GM19455 (cell line): ENCODE measurements at regions not wholly inside any gene's neighbourhood (a gene's known extent, or its start where the extent isn't known, plus 50 kb on each side); places are given as distances from the start of the nearest gene placed in this dataset.

Experiments
- ATAC-seq: cut with Tn5 transposase; IDR thresholded peaks from one replicate; pipeline ENCODE4 v1.9.1; 2021; ENCODE audit not compliant: unreplicated experiment

DNA sequence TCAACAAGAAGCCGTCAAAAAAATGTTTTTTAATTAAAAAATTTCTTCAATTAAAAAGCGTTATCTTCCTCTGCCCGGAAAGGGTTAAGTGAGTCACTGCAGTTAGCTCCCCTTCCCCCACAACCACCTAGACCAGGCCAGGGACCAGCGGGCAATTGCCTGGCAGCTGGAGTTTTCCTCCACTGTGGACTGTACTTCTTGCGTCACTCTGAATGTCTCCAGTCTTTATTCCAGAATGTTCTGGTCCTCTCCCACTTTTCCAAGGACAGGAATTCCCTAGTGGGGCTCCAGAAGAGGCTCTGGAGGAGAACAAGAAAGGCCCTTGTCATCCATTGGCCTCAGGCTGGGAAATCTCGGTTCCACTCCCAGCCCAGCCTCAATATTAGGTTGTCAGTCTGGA is 114.0 kb downstream of the C9orf50 start:
- no peak for ATAC-seq

DNA sequence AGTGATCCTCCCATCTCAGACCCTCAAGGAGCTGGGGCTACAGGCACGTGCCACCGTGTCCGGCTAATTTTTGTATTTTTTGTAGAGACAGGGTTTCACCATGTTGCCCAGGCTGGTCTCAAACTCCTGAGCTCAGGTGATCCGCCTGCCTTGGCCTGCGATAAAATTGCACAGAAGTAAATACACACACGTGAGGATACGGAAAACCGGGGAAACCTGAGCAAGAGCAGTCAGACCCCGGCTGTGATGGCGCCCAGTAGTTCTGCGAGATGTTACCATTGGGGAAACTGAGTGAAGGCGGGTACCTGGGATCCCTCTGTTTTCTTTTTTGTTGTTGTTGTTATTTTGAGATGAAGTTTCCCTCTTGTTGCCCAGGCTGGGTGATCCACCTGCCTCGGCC is 114.9 kb downstream of the C9orf50 start:
- no peak for ATAC-seq

DNA sequence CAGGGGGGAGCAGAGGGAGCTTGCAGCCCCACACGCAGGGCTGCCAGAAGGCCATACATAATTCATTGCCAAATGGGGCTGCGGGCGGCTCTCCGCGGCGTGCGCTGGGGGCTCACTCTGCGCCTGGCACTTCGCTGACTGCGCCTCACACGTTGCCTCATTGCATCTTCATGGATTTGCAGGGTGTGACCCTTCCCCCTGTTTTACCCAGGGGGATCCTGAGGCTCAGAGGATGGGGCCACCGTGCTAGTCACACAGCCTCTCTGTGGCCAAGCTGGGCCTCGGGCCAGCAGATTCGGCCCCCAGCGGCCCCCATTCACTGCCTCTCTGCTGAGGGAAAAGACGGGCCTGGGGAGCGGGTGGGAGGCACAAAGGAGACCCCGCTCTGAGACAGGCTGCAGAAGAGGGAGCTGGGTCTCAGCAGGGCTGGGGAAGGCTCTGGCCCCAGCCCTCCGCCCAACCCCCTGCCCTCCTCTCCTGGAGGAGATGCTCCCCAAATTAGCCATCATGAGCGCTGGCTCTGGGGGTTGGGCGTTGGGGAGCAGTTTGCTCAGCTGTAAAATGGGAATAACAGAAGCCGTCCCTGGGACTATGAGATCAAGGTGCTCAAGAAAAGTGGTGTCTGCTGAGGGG is 115.5 kb downstream of the C9orf50 start:
- ATAC-seq, result no peak

DNA sequence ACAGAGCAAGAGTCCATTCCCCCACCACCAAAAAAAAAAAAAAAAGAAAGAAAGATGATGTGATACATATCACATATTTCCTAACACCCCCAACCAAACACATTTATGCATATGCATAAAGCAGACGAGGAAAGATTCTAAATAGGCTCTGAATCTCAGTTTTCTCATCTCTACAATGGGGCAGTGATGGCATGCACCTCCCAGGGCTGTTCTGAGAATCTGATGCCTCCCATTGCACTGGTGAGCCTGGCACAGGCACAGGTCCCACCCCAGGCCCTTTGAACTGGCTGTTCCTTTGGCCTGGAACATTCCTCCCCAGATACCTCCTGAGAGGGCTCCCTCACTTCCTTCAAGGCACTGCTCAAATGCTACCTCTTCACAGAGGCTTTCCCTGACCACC is 116.5 kb downstream of the C9orf50 start:
- no peak for ATAC-seq

DNA sequence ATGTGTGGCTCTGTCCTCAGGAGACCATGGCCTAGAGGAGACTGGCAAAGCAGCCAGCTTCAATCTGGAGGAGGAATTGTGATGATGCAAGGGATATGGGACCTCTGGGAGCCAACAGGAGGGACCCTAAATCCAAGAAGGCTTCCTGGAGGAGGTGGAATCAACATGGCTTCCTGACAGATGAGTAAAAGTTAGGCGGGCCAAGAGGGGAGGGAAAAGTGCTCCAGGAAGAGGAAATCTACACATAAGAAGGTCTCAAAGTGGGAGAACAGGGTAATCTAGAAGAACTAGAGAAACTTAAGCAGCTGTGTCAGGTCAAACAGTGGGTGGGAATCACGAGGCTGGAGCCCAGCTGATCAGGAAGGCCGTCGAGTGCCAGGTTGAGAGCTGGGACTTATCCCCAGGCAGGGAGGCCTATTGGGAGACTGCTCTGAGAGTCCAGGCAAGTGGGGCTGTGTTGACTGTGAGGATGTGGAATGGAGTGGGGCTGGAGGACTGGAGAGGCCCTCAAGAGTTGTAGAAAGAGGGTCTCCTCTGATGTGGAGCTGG is 119.1 kb downstream of the C9orf50 start:
- no peak for ATAC-seq

DNA sequence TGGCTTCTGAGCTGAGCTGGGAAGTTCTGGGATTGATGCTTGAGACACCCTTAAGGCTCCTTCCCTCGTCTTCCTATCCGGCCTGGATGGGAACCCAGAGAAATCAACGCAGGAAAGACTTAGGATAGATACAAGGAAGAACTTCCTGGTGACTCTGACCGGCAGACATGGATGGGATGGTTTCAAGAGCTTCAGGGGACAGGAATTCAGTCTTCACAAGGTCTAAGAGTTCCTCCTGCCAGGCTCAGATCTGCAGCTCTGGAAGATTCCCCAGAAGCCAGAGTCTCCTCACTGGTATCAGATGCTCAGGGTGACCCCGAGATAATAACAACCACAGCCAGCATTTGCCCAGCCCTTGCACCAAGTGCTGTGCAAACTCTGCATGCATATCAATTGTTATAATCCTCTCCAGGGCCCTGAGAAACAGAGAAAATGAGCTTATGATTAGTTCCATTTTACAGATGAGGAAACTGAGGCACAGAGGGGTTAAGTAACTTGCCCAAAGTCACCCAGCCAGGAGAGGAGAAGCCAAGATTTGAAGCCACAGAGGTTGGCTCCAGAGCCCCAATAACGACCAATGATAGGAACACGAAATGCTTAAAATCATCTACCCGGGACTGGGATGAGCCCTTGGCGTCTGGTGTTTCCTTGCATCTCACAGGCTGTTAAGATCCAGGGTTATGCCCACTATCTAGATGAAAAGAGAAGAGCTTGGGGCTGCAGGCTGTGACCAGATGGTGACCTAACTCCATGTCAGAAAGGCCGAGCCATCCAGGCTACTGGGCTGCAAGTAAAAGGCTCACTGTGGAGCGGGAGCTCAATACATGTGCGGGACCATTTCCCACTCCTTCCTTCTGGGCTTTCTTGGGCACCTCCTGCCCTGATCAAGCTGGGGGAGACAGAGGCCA is 119.8 kb downstream of the C9orf50 start:
- ATAC-seq, result no peak

DNA sequence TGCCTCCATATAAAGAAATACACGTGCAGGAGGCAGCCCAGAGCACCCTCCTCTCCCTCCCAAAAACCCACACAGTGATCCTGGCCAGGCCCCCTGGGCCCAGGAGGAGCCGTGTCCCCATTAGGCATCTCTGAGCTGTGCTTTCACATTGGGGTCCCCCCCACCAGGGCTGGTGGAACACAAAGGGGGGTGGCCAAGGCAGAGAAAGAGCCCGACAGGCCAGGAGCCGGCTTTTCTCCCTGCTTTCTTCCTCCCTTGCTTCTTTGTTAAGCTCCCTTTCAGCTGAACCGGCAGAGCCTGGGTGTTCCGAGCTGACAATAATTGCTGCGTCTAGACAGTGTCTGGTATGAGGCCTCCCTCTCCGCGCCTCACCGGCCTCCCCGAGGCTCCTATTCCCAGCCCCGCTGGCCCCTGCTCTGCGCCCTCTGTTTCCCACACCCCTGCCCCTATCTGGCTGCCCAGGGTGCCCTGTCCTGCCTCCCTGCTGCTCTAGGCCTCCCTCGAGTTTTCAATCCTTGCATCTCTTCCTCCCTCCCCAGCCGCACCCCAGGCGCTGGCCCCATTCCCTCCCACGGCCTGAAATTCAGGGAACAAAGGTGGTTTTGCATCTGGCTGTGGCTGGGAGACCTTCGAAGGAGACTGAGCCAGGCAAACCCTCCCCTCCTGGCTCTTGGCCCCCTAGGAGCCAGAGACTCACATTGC is 120.6 kb downstream of the C9orf50 start:
- no peak for ATAC-seq

DNA sequence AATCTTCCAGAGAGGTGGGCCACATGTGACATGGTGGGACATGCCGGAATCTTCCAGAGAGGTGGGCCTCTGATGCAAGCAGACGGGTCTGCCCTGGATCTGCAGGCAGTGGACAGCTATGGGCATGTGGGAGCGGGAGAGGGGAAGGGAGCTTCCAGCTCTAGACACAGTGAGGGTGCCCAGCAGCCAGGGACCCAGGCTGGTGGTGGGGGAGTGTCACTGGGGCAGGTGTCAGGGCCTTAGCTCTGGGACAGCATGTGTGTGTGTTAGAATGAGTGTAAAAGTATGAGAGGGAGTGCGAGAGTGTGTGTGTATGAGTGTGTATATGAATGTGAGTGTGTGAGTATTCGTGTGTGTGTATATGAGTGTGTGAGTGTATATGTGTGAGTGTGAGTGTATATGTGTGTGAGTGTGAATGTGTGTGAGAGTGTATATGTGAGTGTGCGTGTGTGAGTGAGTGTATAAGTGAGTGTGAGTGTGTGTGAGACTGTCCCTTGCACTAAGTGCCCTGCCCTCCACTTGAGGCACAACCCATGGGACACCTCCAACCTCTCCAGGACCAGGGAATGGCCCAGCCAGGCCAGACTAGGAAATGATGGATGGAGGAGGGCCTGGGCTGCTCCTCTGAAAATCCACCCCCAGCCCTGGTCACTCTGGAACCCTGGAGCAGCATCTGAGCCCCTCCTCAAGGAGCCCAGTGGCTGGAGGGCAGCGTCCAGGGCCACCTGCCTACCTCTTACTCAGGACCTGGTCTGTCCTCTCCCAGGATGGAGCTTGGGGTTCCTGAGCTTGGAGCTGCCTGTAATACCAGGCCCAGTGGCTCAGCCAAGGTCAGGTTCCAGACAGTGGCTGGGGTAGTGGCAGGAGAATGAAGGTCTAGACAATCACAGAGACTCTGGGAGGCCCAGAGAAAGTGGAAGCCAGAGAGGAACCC is 122.2 kb downstream of the C9orf50 start:
- ATAC-seq, result no peak

DNA sequence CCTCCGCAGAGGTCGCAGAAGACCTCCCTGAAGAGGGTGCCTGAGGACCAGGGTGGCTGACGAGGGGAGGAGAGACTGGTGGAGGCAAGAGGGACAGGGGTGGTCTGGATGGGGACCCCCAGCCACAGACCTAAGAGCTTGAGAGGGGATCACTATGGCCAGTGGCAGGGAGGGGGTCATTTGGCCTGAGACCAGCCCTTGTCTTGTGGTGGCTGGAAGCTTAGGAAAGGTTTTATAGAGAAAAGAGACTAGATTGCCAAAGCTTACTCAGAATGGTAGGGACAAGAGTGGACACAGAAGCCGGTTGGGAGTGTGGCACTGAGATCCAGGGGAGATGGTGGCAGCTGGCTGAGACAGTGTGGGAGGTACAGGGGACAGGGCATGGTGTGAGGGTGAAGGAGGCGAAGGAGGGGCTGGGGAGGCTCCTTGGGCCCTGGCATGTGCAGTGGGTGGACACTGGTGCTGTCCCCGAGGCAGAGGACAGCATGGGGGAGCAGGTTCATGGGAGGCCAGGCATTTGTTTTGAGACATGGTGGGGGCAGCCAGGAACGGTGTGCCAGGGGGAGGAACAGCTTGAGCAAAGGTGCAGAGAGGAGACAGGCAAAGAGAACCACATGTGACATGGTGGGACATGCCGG is 123.0 kb downstream of the C9orf50 start:
- ATAC-seq, result no peak

DNA sequence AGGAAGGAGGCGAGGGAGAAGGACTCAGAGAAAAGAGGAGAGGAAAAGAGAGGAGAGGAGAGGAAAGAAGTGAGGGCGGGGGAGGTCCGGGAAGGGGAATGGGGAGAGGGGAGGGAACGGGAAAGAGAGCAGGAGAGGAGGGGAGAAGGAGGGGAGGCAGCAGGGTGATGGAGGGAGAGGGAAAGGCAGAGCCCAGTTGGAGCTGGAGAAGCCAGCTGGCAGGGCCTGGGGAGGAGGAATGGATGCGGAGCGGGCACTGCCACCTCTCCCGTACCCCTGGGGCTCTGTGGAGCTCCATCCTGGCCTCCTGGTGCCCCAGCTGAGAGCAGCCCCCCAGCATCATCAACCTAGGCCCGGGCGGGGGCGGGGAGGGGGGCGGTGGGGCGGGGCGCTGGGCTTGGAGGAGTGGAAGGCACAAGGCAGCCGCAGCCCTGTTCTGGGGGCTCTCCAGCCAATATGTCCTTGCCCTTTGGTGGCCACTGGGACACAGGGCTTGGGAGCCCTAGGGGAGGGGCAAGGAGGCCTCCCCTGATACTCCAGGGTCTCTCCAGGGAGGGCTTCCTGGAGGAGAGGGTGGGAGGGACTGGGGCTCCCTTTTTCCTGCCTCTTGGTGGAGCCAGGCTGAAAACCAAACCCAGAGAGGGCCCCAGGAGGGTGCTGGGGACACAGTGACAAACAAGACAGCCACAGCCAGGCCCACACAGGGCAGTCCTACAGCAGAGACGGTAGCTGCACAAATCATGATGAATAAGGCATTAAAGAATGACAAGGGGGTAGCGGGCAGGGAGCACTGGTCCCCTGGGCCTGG is 123.7 kb downstream of the C9orf50 start:
- no peak for ATAC-seq

DNA sequence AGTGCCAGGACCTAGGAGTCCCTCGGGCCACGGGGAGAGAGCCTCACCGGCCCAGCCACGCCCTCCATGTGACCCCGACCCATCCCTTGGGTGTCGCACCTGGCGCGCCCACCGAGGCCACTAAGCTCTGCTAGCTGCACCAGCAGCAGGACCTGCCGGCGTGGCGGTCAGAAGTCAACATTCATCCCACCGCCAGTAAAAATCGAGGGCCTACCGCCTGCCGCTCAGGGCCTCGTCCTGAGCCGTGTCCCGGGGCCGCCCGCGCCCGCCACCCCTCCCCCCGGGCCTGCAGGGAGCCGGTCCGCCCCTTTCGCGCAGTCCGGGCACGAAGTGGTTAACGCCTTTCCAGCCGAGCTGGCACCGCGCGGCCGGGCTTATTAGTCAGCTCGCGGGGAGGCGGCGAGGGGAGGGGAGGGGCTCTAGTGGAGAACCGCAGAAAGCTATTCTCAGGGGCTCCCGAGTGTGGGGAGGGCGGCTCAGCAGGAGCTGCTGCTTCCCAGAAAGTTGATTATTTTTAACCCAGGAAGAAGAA is 124.4 kb downstream of the C9orf50 start:
- ATAC-seq, result no peak

DNA sequence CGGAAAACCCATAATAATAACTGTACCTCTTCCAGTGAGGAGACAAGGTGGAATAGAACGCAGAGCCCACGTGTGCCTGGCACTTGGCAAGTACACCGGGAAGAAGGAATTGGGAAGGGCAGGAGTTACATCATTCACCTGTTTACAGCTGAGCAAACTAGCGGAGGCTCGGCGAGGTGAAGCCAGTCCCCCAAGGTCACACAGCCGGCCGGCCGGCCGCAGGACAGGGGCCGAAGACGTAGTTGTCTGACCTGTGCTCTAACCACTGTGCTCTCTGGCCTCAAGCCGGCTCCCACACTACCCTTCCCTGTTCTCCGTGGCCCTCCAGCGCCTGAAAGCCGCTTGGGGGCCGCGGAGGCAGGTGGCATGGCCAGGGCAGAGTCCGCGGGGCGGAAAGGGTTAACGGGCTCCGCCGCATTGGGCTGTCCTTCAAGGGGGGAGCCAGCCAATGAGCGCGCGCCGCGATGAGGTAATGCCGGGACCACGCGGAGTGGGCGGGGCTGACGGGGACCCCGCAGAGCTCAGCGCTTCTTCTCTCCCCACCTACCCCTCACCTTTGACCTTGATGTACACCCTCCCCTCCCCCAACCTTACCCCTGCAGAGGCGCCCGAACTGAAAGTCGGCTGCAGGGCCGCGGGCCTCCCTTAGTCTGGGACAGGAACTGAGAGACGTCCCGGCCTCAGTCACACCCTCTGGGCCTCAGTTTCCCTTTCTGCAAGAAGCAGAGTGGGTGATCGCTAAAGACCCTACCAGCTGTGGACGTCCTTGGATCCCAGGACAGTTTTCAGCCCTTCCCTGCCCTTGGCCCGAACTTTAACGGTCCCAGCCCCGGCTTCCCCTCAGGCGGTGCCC is 125.1 kb downstream of the C9orf50 start:
- ATAC-seq, result no peak

DNA sequence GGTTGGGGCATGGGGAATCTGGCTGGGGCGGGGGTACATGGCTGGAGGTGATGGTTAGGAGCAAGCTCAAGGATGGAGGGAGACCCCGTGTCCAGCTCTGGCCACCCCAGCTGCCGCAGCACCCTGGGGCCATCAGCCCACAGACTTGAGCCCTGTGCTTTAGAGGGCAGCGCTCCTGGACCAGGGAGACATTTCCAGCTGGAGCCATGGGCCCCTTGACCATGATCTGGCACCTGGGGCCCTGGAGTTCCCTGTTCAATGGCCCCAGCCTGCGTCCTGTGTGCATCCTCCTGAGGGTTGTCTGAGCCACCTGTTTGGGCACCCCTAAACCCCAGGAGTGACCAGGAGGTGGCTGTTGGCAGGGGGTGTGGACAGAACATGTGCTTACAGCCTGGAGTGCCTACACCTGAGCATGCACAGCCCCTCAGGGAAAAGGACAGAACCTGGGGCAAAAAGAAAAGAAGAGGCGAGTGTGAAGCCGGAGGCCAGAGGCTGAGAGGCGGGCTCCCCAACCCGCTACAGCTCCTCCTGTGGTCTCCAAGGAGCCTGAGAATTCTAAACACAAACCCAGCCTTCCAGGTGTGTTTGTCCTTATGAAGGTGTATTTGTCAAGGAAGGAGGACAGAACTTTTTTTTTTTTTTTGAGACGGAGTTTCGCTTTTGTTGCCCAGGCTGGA is 126.7 kb downstream of the C9orf50 start:
- ATAC-seq, result no peak

DNA sequence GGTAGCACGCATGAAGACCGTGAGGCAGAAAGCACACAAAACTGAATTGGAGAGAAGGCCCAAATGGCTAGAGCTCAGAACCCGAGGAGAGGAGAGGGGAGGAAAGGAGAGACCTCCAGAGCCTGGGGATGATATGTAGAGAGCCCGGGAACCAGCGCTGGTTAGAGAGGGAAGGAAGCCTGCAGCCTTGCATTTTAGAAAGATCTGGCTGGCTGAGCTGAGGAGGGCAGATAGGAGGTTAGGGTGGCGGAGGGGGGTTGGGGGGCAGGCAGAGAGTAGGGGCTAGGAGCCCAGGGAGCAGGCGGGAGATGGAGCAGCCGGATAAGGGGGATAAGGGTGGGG is 127.2 kb downstream of the C9orf50 start:
- no peak for ATAC-seq

DNA sequence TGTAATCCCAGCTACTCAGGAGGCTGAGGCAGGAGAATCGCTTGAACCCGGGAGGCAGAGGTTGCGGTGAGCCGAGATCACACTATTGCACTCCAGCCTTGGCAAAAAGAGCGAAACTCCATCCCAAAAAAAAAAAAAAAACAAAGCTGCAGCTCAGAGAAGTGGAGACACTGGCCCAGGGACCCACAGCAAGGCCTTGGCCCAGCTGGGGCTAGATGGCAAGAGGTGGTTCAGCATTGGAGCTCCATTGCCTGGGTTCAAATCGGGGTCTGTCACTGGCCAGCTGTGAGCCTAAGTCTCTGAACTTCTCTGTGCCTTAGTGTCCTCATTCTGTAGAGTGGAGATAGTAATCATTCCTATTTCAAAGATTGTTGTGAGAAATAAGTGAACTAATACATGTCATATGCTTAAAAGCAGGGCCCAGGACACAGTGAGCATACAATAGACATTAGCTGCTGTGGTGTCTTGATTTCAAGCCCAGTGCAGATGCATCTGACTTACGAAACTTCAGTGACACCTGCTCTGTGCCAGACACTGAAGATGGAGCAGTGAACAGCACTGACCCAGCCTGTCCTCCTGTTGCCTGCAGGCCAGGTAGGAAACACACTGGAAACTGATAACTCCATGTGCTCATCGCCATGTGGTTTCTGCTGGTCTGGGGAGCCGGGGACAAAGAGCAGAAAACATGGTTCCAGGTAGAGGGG is 127.7 kb downstream of the C9orf50 start:
- no peak for ATAC-seq

DNA sequence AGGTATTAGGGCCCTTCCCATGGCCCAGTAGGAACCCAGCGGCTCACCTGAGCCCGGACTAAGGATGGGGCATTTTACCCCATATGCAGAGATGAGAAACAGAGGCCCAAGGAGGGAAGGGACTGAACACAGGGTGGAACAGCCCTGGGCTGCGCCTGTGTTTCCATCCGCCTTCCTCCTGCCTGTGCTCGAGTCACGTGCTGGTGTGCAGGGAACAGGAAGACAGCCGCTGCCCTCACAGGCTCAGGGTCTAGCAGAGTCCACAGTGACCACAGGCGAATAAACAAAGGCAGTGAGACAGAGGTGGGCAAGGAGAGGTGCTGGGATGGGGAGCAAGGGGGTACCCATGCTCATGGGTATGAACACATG is 129.4 kb downstream of the C9orf50 start:
- no peak for ATAC-seq
